Activated T-cell treated with anti-CD3 and anti-CD28 coated beads for 48 hours (primary cell): ENCODE measurements at regions not wholly inside any gene's neighbourhood (a gene's known extent, or its start where the extent isn't known, plus 50 kb on each side); places are given as distances from the start of the nearest gene placed in this dataset.

Source experiments
- DNase-seq: peaks from one replicate; pipeline ENCODE4 v3.0.0-alpha.2; 2020; ENCODE audit warnings: low read depth

- DNase-seq: no peak
These were observed 460.2 kb downstream of the LRATD1 start for GRCh38 chr2:15092691-15093090.

GRCh38 chr2:15094161-15094560 lies 461.6 kb downstream of the LRATD1 start:
- DNase-seq: no peak

GRCh38 chr2:15096873-15097272 lies 464.3 kb downstream of the NBAS start:
- no peak for DNase-seq

- DNase-seq: no peak
These were observed 454.0 kb downstream of the NBAS start for GRCh38 chr2:15107137-15107536.

- DNase-seq: no peak
These were observed 449.4 kb downstream of the NBAS start for GRCh38 chr2:15111718-15112117.

- no peak for DNase-seq
These were observed 448.9 kb downstream of the NBAS start for GRCh38 chr2:15112216-15112615.

GRCh38 chr2:15115776-15116175 lies 445.4 kb downstream of the NBAS start:
- DNase-seq: no peak

GRCh38 chr2:15116830-15117229 lies 444.3 kb downstream of the NBAS start:
- no peak for DNase-seq
